ENCODE measurements at regions not wholly inside any gene's neighbourhood (a gene's known extent, or its start where the extent isn't known, plus 50 kb on each side); places are given as distances from the start of the nearest gene placed in this dataset.

DNA sequence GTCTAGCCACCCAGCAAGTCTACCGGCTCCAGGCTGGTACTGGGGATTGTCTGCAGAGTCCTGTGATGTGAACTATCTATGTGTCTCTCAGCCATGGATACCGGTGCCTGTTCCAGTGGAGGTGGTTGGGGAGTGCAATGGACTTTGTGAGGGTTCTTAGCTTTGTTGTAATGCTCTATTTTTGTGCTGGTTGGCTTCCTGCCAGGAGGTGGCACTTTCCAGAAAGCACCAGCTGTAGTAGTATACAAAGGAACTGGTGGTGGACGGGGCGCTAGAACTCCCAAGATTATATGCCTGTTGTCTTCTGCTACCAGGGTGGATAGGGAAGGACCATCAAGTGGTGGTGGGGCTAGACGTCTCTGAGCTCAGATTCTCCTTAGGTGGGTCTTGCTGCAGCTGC, 306.4 kb upstream of the POF1B start:
- TF ChIP-seq CTCF (IDR thresholded peaks at IDR 0.05) (no peak), YY1 (IDR thresholded peaks at IDR 0.05; ENCODE audit: low read depth) (no peak), POLR2AphosphoS5 (IDR thresholded peaks at IDR 0.05; ENCODE audit: low read depth, low read length) (no peak)
